Activated CD8-positive, alpha-beta T cell treated with anti-CD3 and anti-CD28 coated beads, Interleukin-2, amount 10 ng/mL, durations not matched to agents 7 days and 5 days (primary cell): ENCODE measurements at regions not wholly inside any gene's neighbourhood (a gene's known extent, or its start where the extent isn't known, plus 50 kb on each side); places are given as distances from the start of the nearest gene placed in this dataset.

Experiments
- ATAC-seq: fragments of 150-1000 bp; cut with Tn5 transposase; one replicate; pipeline ENCODE4 v1.10.0; 2021; ENCODE audit warnings: moderate library complexity
- CTCF ChIA-PET: fragments of 350-600 bp; sonication (Branson Sonifier 250); formaldehyde crosslinking; loops from one replicate; lab custom pipeline; 2021; ENCODE audit warnings: antibody characterized with exemption; lab: Charles Lee
- POLR2A ChIA-PET: fragments of 350-600 bp; sonication (Branson Sonifier 250); formaldehyde crosslinking; loops from one replicate; lab custom pipeline; 2021; ENCODE audit warnings: antibody characterized with exemption; lab: Charles Lee
- DNase-seq: peaks from one replicate; pipeline ENCODE4 v3.0.0-alpha.2; 2020
- H3K27ac Mint-ChIP-seq: one replicate; pipeline ENCODE4 v1.8.0; 2021; ENCODE audit warnings: mild to moderate bottlenecking, mixed read lengths
- H3K27me3 Mint-ChIP-seq: one replicate; pipeline ENCODE4 v1.8.0; 2021; ENCODE audit warnings: low read depth, mixed read lengths
- H3K36me3 Mint-ChIP-seq: one replicate; pipeline ENCODE4 v1.8.0; 2021; ENCODE audit warnings: low read depth, mixed read lengths
- H3K4me1 Mint-ChIP-seq: one replicate; pipeline ENCODE4 v1.8.0; 2021; ENCODE audit warnings: low read depth, mixed read lengths
- H3K4me3 Mint-ChIP-seq: one replicate; pipeline ENCODE4 v1.8.0; 2021; ENCODE audit warnings: mild to moderate bottlenecking, mixed read lengths
- H3K9me3 Mint-ChIP-seq: one replicate; pipeline ENCODE4 v1.8.0; 2022; ENCODE audit warnings: mixed read lengths; ENCODE audit not compliant: insufficient read depth

DNA sequence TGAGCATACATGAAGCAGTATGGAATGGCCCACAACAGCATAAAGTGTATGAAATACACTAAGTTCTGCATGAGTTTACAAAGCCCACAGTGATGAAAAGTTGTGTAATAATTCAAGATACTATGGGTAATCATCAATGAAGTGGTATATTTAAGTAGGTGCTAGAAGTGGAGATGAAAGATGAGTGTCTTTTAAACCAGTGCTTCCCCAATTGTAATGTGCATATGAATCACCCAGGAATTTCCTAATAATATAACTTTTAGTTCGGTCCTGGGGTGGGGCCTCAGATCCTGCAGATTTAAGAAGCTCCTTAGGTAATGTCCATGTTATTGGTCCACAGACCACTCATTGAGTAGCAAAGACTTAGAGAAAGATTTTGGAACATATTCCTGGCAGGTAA, 184.9 kb downstream of the DUSP10 start:
- ATAC-seq, result no peak
- CTCF ChIA-PET, result interaction anchor here (1.4 kb wide), 1 partner anchor 14 kb away, joined by 3 read pairs; no protein-coding TSS in a partner anchor
- no peak overlapping the region for H3K4me3 Mint-ChIP-seq
- POLR2A ChIA-PET, result no interaction called here
- no peak overlapping the region for H3K27ac Mint-ChIP-seq
- H3K36me3 Mint-ChIP-seq, result no peaks in the 10 kb centered on the region
- no peaks in the 10 kb centered on the region for H3K9me3 Mint-ChIP-seq
- H3K4me1 Mint-ChIP-seq, result no peaks in the 10 kb centered on the region
- DNase-seq, result no peak
- peaks cover 16% of the 10 kb centered on the region for H3K27me3 Mint-ChIP-seq

DNA sequence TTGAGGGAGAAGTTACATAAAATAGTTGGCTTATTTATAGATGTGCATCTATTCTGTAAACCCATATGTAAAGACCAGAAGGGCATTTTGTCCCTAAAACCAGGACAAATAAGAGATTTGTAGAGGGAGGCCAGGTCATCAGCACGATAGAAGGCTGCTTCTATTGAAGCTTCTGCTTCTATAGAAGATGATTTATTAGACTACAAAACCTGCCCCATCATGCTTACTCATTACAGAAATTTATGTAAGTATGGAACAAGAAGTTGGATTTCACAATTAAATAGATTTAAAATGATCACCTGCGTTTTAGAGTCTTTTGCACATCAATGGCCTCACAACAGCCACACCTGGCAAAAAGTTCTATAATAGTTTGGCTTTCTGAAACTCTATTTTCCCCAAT, 183.5 kb downstream of the DUSP10 start:
- no peaks in the 10 kb centered on the region for H3K36me3 Mint-ChIP-seq
- H3K27me3 Mint-ChIP-seq, result peaks cover 16% of the 10 kb centered on the region
- ATAC-seq (no peak), DNase-seq (no peak)
- H3K4me3 Mint-ChIP-seq, result no peak overlapping the region
- H3K4me1 Mint-ChIP-seq, result no peaks in the 10 kb centered on the region
- POLR2A ChIA-PET, result no interaction called here
- CTCF ChIA-PET, result interaction anchor here (1.3 to 1.4 kb wide), 2 partner anchors 8 to 13 kb away, joined by 3 read pairs; no protein-coding TSS in a partner anchor
- no peaks in the 10 kb centered on the region for H3K9me3 Mint-ChIP-seq
- no peak overlapping the region for H3K27ac Mint-ChIP-seq

DNA sequence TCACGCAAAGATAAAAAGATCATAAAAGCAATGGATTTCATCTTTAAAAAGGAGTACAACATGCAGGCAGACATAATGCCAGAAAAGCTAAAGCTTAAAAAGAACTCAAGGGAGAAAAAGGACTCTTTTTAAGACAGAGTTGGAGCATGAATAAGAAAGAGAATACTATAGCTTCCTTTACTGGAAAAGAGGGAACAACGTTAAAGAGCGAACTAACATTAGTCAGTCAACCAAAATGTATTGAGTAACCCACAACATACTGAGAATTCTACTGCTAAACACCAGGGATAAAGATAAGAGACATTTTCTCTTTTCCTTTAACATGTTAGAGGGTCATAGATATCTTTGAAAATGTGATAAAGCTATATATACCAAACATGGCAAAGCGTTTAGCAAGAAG, 182.0 kb downstream of the DUSP10 start:
- no peak for ATAC-seq
- H3K9me3 Mint-ChIP-seq, result no peaks in the 10 kb centered on the region

DNA sequence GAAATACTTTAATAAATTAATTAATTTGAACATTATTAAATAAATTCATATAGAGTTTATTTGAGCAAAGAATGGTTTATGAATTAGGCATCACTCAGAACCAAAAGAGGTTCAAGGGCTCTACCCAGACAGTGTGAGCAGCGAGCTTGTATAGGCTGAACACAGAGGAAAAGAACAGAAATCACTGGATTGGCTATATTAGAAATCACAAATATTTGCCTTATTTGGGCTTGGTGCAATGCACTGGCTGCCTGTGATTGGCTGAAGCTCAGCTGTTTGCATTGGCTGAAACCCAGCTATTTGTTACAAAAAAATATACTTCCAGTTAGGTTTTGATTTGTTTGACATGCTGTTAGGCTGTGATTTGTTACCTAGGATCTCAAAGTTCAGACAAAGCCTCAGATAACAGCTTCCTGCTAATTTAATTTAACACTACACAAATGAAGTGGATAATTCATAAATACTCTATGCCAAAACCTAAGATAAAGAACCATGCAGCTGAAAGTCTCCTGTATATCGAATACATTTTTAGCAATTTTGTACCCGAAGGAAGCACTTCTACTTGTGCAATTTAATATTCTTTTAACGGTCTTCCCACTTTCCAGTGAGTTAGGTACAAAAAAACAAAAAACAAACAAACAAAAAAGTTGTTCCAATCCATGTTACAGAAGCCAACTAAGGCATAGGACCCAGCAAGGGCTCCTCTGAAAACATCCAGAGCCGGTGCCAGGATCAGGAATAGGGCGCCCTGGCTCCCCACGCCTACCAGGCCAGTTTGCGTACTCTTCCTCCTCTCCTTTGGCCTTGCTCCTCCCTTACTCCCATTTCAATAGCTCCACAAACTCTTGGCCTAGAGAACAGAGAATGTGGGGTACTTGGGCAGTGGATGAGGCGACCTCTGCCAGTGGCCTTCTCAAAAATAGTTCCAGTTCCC, 179.1 kb downstream of the DUSP10 start:
- Mint-ChIP-seq H3K27me3 (peaks cover 18% of the 10 kb centered on the region), H3K27ac (no peak overlapping the region), H3K4me3 (no peak overlapping the region), H3K4me1 (no peaks in the 10 kb centered on the region), H3K9me3 (no peaks in the 10 kb centered on the region), H3K36me3 (no peaks in the 10 kb centered on the region)
- CTCF ChIA-PET, result interaction anchor here (0.6 to 0.9 kb wide), 2 partner anchors 9 to 530 kb away, joined by 3 read pairs; no protein-coding TSS in a partner anchor
- POLR2A ChIA-PET, result interaction anchor here (0.6 kb wide), 1 partner anchor 48 kb away, joined by 3 read pairs; no protein-coding TSS in a partner anchor
- ATAC-seq, result no peak
- no peak for DNase-seq

More for the DNA sequence above, 182.0 kb downstream of the DUSP10 start:
- Mint-ChIP-seq H3K27me3 (peaks cover 16% of the 10 kb centered on the region), H3K4me1 (no peaks in the 10 kb centered on the region), H3K36me3 (no peaks in the 10 kb centered on the region), H3K4me3 (no peak overlapping the region), H3K27ac (no peak overlapping the region)
- POLR2A ChIA-PET, result no interaction called here
- CTCF ChIA-PET, result no interaction called here
- no peak for DNase-seq

DNA sequence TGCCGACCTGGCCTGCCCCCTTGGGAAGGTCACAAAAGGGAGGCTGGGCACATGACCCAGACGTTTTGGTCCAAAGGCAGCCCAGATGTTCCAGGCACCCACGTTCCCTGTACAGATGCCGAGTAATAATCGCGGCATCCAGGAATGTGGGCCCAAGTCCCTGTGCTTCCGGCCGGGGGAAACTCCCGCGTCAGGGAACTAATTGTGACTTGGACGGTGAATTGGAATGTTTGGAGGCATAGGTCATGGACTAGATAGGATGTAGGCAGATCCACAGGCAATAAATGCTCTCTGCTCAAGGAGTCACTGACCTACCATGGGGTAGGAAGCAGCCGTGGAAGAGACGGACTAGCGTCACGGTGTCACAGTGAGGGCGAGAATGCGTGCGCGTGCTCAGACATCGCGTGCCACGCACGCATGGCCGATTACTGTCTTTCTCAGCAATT, 178.4 kb downstream of the DUSP10 start:
- H3K4me1 Mint-ChIP-seq, result no peaks in the 10 kb centered on the region
- DNase-seq, result no peak
- CTCF ChIA-PET, result no interaction called here
- H3K9me3 Mint-ChIP-seq, result no peaks in the 10 kb centered on the region
- POLR2A ChIA-PET, result interaction anchor here (0.6 kb wide), 1 partner anchor 49 kb away, joined by 3 read pairs; no protein-coding TSS in a partner anchor
- H3K27ac Mint-ChIP-seq, result no peak overlapping the region
- no peak overlapping the region for H3K4me3 Mint-ChIP-seq
- no peaks in the 10 kb centered on the region for H3K36me3 Mint-ChIP-seq
- peaks cover 18% of the 10 kb centered on the region for H3K27me3 Mint-ChIP-seq
- ATAC-seq, result no peak

DNA sequence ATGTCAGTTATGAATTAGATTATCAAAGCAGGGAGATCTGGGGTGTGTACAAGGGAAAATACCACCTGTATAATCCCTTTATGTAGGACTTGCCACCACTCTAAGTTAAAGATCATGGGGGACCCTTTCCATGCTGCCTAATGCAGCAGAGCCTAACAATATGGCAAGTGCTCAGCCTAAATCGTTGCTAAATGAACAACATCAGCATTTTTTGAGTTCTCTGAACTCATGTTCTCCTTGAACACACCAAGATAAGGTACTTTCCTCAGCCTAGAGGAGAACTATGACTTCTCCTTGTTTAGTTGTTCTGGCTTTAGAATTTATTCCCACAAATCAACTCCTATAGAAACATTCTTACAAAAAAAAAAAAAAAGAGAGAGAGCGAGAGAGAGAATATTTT, 177.0 kb downstream of the DUSP10 start:
- POLR2A ChIA-PET, result no interaction called here
- Mint-ChIP-seq H3K9me3 (no peaks in the 10 kb centered on the region), H3K4me3 (no peak overlapping the region), H3K27me3 (peaks cover 18% of the 10 kb centered on the region), H3K27ac (no peak overlapping the region), H3K36me3 (no peaks in the 10 kb centered on the region), H3K4me1 (no peaks in the 10 kb centered on the region)
- CTCF ChIA-PET, result no interaction called here
- DNase-seq, result no peak
- no peak for ATAC-seq

DNA sequence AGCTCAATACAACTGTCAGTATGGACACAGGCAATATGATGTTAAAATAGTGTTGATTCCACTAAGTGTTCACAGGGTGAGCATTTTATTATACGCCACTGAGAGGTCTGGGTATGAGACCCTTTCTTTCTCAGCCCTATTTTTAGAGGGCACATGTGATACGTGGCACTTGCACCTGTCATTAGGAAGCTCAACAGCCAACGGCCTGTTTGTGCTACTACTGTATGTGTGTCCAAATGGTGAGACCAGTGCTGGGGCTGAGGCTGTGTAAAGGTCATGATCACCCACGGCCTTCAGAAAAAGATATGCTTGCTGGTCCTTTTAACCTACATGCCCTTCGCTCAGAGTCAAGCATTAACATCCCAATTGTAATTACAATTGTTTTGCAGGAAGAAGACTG, 176.2 kb downstream of the DUSP10 start:
- no peaks in the 10 kb centered on the region for H3K4me1 Mint-ChIP-seq
- no peaks in the 10 kb centered on the region for H3K36me3 Mint-ChIP-seq
- POLR2A ChIA-PET, result no interaction called here
- H3K4me3 Mint-ChIP-seq, result no peak overlapping the region
- H3K9me3 Mint-ChIP-seq, result no peaks in the 10 kb centered on the region
- DNase-seq (no peak), ATAC-seq (no peak)
- peaks cover 15% of the 10 kb centered on the region for H3K27me3 Mint-ChIP-seq
- H3K27ac Mint-ChIP-seq, result no peak overlapping the region
- CTCF ChIA-PET, result no interaction called here

DNA sequence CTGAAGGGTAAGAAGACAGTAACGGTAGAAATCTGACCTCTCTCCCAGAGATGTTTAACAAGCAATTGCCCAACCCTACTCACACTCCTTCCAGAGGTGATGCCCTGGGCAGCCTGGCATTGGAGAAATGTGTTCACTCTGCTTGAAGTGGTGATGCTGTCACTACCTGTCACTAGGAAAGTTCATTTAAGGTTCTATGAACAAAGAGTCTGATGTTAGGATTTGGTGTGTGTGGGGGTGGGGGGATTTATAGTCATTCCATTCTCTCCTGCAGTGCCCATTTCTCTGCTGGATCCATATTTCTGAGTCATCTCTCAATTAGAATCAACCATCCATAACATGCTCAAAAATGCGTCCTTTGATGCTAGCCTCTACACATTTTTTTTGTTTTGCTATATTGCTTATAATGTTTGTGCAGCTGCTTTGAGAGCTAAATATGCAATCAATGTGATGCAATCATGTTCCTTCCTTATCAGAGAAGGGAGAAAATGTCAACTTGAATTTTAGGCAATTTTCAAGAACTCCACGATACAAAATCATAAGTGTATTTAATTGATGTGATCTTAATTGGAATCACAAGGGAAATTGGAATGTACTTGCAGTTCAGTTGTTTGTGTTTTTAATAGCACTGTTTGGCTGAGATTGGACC, 173.9 kb downstream of the DUSP10 start:
- Mint-ChIP-seq H3K4me1 (no peaks in the 10 kb centered on the region), H3K27me3 (peaks cover 11% of the 10 kb centered on the region), H3K4me3 (no peak overlapping the region), H3K27ac (no peak overlapping the region), H3K36me3 (no peaks in the 10 kb centered on the region), H3K9me3 (no peaks in the 10 kb centered on the region)
- ChIA-PET POLR2A (no interaction called here), CTCF (no interaction called here)
- DNase-seq (no peak), ATAC-seq (no peak)

DNA sequence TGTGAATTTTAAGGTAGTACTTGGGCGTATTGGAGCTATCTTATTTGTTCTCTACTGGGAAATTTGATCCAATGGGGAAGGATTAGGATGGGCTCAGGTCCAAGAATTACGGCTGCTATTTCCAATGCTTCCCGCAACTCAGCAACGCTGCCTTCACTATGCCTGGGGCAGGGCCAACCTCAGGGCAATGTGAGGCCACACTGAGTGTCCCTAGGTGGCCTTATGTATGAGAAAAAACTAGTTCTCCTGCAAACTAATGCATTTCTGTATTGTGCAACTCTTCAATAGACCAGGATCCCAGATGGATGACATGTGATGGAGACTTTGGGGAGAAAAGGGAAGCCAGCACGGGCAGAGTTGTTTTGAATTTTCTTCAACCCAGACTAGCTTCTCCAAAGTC, 168.1 kb downstream of the DUSP10 start:
- Mint-ChIP-seq H3K27me3 (no peaks in the 10 kb centered on the region), H3K4me1 (no peaks in the 10 kb centered on the region), H3K4me3 (no peak overlapping the region), H3K36me3 (no peaks in the 10 kb centered on the region), H3K9me3 (no peaks in the 10 kb centered on the region), H3K27ac (no peak overlapping the region)
- ChIA-PET CTCF (no interaction called here), POLR2A (no interaction called here)
- ATAC-seq, result no peak
- DNase-seq, result no peak

DNA sequence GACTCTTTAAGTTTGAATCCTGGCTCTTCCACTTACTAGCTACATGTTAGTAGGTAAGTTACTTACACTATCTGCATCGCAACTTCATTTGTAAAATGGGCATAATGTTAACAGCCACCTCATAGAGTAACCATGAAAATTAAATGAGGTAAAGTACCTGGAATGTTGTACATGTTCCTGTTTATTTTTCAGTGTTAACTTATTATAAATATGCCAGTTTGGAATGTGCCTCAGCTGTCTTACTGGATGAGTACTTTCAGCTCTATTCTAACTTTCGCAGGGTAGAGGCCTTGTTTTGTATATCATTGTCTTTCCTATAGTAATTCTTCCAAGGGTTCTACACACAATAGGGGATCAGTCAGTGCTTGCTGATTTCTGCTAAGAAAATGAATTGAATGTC, 167.4 kb downstream of the DUSP10 start:
- no peaks in the 10 kb centered on the region for H3K27me3 Mint-ChIP-seq
- H3K9me3 Mint-ChIP-seq, result no peaks in the 10 kb centered on the region
- H3K27ac Mint-ChIP-seq, result no peak overlapping the region
- POLR2A ChIA-PET, result no interaction called here
- DNase-seq, result no peak
- no peaks in the 10 kb centered on the region for H3K36me3 Mint-ChIP-seq
- H3K4me3 Mint-ChIP-seq, result no peak overlapping the region
- CTCF ChIA-PET, result no interaction called here
- ATAC-seq, result no peak
- no peaks in the 10 kb centered on the region for H3K4me1 Mint-ChIP-seq

DNA sequence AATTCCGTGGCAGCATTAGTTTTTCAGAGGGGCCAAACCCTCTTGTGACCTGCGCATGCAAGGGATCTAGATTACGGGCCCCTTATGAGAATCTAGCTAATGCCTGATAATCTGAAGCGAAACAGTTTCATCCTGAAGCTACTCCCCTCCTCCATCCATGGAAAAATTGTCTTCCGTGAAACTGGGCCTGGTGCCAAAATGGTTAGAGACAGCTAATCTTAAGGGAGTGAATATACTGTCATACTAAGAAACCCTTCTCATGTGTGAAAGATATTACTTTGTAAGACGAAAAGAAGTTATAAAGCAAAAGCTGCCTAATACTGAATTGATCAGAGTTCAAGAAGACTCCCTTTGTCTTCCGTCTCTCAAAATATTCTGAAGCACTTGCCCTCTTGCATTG, 166.3 kb downstream of the DUSP10 start:
- no peak overlapping the region for H3K27ac Mint-ChIP-seq
- H3K4me3 Mint-ChIP-seq, result no peak overlapping the region
- no peaks in the 10 kb centered on the region for H3K9me3 Mint-ChIP-seq
- ATAC-seq (no peak), DNase-seq (no peak)
- H3K27me3 Mint-ChIP-seq, result no peaks in the 10 kb centered on the region
- H3K36me3 Mint-ChIP-seq, result no peaks in the 10 kb centered on the region
- CTCF ChIA-PET, result interaction anchor here (0.5 kb wide), 1 partner anchor 141 kb away, joined by 3 read pairs; no protein-coding TSS in a partner anchor
- POLR2A ChIA-PET, result interaction anchor here (1.3 kb wide), 1 partner anchor 167 kb away, joined by 4 read pairs; no protein-coding TSS in a partner anchor
- H3K4me1 Mint-ChIP-seq, result no peaks in the 10 kb centered on the region

DNA sequence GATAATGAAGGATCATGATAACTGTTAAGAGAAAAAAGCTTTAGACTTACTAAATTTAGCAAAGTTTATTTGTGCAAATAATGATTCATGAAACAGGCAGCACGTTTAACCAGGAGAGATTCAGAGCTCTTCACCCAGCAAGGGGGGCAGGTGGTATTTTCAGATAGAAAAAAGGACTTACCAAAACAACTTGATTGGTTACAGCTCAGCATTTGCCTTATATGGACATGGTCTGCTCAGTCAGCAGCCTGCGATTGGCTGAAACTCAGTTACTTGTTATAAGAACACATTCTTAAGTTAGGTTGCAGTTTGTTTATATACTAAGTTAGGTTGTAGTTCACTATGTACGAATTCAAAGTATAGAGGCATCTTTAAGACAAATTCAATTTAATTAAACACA, 165.6 kb downstream of the DUSP10 start:
- Mint-ChIP-seq H3K36me3 (no peaks in the 10 kb centered on the region), H3K4me3 (no peak overlapping the region), H3K27ac (no peak overlapping the region), H3K4me1 (no peaks in the 10 kb centered on the region), H3K9me3 (no peaks in the 10 kb centered on the region), H3K27me3 (no peaks in the 10 kb centered on the region)
- CTCF ChIA-PET, result no interaction called here
- DNase-seq (no peak), ATAC-seq (no peak)
- POLR2A ChIA-PET, result interaction anchor here (0.8 to 1.3 kb wide), 2 partner anchors 166 to 1577 kb away, joined by 3 to 4 read pairs; no protein-coding TSS in a partner anchor
